Activated CD8-positive, alpha-beta memory T cell treated with anti-CD3 and anti-CD28 coated beads for 36 hours (primary cell): ENCODE measurements at regions not wholly inside any gene's neighbourhood (a gene's known extent, or its start where the extent isn't known, plus 50 kb on each side); places are given as distances from the start of the nearest gene placed in this dataset.
"Not testable (repeated sequence)": the region's sequence is repeated elsewhere in the genome, so short reads cannot be mapped to it uniquely, and the experiment has no call there.

ENCODE experiments used
- CTCF ChIA-PET: fragments of 350-600 bp; sonication (Branson Sonifier 250); formaldehyde crosslinking; loops from one replicate; lab custom pipeline; 2021; ENCODE audit warnings: antibody characterized with exemption; lab: Charles Lee
- POLR2A ChIA-PET: fragments of 350-600 bp; sonication (Branson Sonifier 250); formaldehyde crosslinking; loops from one replicate; lab custom pipeline; 2021; ENCODE audit warnings: antibody characterized with exemption; lab: Charles Lee

DNA sequence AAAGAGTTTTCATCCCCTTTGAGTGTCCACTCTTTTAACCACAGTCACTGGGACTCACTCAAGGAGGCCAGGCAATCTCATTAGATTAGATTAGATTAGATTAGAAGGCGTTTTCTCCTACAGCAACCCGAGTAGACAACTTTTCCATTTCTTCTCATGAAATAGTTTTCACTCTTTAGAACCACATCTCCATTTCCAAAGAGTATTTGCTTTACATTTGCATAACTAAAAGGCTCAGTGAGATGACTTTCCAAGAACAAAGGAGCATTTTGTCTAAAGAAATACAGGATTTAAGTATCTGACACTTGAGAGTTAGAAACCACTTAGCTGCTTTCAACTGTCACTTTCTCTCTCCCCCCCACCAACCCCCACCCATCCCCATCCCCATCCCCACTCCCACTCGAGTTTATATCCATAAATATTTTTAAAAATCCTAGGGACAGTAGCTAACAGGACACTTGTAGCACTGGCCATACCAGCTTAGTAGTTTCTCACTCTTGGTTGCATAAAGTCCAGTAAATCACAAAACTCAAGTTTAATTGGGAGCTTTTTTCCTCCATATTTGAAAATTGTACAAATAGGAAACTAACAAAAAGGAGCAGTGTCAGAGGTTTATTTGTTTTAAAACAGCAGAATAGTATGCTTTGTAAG lies 2202.9 kb upstream of the WWC1 start:
- POLR2A ChIA-PET, result no interaction called here
- CTCF ChIA-PET, result no interaction called here

DNA sequence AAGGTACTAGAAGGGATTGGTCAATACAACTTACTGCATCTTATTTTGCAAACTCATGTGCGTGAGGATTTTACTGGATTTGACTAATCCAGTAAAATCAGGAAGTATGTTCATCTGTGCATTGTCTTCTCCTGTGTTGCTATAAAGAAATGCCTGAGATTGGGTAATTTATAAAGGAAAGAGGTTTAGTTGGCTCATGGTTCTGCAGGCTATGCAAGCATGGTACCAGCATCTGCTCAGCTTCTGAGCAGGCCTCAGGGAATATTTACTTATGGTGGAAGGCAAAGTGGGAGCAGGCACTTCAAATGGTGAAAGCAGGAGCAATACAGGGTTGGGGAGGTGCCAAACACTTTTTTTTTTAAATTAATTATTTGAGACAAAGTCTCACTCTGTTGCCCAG lies 2199.5 kb upstream of the WWC1 start:
- ChIA-PET CTCF (no interaction called here), POLR2A (no interaction called here)

DNA sequence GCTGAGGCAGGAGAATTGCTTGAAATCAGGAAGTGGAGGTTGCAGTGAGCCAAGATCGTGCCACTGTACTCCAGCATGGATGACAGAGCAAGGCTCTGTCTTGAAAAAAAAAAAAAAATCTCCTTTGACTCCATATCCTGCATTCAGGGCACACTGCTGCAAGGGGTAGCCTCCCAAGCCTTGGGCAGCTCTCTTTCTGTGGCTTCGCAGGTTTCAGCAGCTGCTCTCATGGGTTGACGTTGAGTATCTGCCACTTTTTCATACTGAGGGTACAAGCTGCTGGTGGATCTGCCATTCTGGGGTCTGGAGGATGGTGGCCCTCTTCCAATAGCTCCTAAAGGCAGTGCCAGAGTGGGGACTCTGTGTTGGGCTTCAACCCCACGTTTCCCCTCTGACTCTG lies 2198.1 kb upstream of the WWC1 start:
- POLR2A ChIA-PET, result no interaction called here
- CTCF ChIA-PET, result interaction anchor here (0.7 kb wide), 1 partner anchor 1882 kb away, joined by 3 read pairs; no protein-coding TSS in a partner anchor

DNA sequence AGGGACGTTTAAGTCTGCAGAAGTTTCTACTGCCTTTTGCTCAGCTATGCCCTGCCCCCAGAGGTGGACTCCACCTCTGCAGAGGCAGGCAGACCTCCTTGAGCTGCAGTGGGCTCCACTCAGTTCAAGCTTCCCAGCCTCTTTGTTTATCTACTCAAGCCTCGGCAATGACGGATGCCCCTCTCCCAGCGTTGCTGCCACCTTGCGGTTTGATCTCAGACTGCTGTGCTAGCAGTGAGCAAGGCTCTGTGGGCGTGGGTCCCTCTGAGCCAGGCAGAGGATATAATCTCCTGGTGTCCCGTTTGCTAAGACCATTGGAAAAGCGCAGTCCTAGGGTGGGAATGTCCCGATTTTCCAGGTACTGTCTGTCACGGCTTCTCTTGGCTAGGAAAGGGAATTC lies 2188.5 kb upstream of the WWC1 start:
- POLR2A ChIA-PET, result no interaction called here
- CTCF ChIA-PET, result no interaction called here

DNA sequence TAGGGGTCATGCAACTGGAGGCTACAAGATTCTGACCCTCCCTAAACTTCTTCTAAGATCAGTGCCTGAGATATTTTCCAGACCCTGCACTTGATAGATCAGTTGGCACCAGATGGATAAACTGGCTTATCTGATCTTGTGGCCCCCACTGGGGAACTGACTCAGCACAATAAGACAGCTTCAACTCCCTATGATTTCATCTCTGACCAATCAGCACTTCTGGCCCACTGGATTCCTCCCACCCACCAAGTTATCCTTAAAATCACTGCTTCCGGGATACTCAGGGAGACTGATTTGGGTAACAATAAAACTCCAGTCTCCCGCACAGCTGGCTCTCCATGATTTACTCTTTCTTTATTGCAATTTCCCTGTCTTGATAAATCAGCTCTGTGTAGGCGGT lies 2180.4 kb upstream of the WWC1 start:
- POLR2A ChIA-PET, result no interaction called here
- CTCF ChIA-PET, result no interaction called here

DNA sequence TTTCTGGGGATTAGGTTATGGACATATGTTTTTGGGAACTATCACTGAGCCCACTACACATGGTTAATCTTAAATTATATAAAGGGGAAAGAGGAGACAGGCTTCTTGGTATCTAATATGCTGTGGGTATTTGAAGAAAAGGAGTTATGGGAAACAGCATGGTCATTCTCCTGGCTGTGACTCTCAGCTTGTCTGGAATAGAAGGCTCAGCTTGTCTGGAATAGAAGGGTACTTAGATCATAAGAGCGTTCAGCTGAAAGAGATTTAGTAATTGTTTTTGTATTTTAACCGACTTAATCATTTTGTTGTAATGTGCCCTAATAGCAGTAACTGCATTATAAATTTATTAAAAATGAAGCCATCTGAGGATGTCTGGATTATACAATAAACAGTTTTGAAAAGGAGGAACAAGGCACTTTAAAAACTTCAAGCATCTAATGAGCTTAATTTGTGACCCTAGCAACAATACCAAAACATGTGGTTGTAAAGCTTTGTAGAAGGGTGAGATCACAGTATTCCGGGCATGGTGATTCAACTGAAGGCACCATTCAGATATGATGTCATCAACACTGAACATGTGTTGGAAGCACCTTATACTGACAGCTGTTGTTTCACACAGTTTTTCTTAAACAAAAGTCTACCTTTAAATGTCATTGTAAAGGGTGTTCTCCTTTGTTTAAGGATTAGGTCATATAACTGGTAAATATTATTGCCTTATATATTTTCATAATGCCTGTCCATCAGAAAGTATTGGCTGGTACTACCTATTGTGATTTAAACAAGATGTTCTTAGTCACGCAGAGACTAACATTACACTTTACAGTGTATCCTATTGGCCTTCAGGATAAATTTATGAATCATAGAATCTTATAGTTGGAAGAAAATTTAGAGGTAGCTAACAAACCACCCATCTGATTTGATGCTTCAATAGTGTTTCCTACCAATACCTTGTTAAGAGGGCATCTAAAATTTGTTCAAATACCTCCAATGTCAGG lies 2174.1 kb upstream of the WWC1 start:
- POLR2A ChIA-PET, result no interaction called here

DNA sequence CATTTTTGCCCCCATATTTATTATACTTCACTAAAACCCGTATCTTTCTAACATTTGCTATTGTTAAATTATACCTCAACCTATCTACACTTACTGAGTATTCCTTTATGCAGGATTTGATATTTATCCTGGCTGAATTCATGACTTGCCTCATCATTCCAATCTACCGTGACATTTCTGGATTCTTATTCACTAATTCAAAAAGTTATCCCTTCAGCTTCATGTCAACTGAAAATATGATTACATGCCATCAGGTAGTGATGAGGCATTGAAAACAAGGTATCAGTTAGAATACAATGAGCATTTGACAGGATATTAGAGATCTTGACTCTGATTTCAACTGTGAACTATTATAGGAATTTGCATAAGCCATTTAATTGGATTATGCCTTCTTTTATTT lies 2171.9 kb upstream of the WWC1 start:
- ChIA-PET POLR2A (no interaction called here), CTCF (no interaction called here)

More for the DNA sequence above, 2174.1 kb upstream of the WWC1 start:
- CTCF ChIA-PET, result no interaction called here

DNA sequence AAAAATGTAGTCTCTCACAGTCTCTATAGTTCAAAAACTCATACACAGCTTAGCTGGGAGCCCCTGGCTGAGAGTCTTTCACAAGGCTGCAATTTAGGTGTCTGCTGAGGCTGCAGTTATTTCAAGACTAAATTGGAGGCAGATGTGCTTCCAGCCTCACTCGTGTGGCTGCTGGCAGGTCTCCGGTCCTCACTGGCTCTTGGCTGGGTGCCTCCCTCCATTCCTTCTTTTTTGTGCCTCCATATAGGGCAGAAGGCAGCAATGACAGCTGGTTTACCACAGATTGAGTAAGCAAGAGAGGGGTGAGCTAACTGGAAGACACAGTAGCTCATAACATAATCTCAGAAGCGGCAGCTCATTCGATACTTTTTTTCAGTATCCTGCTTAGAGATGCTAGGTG lies 2167.7 kb upstream of the WWC1 start:
- POLR2A ChIA-PET, result no interaction called here
- CTCF ChIA-PET, result no interaction called here

DNA sequence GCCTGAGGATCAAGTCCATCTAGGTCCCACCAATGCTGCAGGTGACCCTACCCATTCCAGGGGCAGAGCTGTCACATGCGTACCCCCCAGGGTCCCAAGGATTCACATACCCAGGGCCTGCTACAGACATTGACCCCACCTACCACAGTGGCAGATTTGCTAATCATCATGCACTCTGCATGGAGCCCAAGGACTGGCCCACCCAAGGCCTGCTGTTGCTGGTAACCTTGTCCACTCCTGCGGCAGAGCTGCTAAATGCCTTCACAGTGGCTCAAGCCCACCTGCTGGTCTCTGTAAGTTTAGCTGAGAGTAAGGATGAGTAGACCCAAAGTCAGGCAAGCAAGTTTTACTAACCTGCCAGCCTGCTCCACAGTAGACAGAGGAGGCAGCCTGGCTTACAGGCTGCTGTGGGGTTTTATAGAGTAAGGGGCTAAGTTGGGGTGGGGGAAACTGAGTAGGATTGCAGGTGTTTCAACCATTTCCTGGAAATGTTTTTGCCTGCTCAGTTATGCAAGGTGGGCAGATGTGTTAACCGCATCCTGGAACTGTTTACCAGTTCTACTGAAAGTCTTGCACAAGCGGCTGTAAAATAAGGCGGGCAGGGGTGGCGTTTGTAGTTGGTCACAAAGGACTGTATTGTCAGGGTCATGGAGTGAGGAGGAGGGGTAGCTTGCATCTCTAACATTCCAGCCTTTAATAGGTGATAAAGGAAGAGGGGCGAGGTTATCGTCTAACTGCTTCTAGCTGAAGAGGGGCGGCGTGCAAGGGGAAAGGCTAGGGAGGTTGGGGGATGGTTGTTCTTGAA lies 2163.5 kb upstream of the WWC1 start:
- CTCF ChIA-PET, result interaction anchor here (0.7 kb wide), 1 partner anchor 1172 kb away, joined by 3 read pairs; no protein-coding TSS in a partner anchor

DNA sequence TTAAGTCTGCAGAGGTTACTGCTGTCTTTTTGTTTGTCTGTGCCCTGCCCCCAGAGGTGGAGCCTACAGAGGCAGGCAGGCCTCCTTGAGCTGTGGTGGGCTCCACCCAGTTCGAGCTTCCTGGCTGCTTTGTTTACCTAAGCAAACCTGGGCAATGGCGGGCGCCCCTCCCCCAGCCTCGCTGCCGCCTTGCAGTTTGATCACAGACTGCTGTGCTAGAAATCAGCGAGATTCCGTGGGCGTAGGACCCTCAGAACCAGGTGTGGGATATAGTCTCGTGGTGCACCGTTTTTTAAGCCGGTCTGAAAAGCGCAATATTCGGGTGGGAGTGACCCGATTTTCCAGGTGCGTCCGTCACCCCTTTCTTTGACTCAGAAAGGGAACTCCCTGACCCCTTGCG lies 2146.3 kb upstream of the WWC1 start:
- CTCF ChIA-PET, POLR2A ChIA-PET: not testable (repeated sequence)

More for the DNA sequence above, 2163.5 kb upstream of the WWC1 start:
- POLR2A ChIA-PET, result no interaction called here

DNA sequence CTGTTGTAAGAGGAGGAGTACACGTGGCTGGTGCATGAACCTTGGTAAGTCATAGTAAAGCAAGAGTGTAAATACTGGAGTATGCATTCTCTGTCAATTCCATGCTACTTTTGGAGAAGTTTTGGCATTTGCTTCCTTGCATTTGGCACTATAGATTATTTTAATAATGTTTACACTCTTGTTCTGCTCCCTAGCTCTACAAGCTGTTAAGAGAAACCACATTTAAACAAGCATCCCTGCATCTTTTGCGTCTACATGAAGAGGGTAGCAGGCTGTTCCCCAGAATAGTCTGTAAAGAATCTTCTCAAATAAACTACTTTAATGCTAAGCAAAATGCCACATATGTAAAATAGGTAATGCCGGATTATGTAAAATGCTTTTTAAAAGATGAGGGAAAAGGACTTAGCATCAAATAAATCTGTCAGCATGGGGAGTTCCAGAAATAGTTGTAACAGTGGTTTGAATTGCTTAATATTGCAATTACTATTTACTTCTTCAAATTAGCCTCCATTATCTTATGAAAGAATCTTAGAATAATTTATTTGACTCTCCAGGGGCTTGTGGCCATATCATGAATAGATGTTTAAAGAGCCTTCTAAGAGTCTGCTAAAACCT lies 2127.3 kb upstream of the WWC1 start:
- ChIA-PET CTCF (no interaction called here), POLR2A (no interaction called here)

DNA sequence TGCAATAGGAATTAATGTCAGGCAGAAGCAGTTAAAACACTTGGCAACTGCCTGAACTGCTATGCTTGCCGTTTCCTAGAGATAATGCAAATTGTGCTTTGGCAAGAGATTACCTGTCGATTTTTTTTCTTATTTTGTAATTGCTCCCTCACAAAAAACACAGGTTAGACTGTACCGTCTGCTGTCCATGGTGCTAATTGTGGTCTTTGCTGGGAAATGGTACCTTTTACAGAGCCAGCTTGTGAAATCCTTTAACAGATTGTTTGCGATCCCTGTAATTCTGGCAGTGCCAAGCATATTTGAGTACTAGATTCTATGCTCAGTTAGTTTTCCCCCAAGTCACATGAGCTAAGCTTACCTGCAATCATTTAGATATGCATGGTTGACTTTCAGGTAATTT lies 2125.8 kb upstream of the WWC1 start:
- ChIA-PET POLR2A (no interaction called here), CTCF (no interaction called here)

DNA sequence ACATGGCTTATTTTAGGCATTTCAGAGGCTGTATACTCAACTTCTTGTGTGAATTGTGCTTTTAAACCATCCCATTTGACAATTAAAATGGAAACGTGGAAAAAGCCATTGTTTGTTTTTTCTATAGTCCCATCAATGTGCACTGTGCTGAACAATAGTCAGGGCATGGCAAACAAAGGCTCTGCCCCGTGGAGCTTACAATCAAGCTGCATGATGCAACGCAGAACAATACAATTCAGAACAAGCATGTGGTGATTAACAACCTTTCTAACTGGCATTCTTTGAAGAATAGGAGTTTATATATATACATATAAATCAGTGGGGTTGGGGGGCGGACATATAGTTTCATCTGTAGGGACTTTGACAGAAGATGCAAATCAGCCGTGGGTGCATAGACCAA lies 2125.4 kb upstream of the WWC1 start:
- ChIA-PET CTCF (no interaction called here), POLR2A (no interaction called here)

DNA sequence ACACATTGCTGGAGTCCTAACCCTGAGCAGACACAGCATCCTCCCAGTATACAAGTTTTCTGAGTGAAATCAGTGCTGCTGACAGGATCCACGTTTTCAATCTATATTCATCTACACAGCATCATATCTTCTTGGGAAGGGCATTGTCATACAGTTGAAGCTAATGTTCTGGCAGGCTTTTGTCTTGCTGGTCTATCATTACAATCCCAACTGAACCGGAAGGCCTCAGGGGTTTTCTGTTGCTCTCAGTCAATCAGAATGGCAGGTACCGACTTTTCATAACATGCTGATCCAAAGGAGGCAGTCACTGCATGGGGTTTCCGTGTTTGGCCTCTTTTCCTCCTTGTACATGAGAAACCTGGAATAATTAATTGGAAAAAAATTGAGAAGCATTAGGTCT lies 2118.8 kb upstream of the WWC1 start:
- CTCF ChIA-PET, result no interaction called here
- POLR2A ChIA-PET, result no interaction called here

DNA sequence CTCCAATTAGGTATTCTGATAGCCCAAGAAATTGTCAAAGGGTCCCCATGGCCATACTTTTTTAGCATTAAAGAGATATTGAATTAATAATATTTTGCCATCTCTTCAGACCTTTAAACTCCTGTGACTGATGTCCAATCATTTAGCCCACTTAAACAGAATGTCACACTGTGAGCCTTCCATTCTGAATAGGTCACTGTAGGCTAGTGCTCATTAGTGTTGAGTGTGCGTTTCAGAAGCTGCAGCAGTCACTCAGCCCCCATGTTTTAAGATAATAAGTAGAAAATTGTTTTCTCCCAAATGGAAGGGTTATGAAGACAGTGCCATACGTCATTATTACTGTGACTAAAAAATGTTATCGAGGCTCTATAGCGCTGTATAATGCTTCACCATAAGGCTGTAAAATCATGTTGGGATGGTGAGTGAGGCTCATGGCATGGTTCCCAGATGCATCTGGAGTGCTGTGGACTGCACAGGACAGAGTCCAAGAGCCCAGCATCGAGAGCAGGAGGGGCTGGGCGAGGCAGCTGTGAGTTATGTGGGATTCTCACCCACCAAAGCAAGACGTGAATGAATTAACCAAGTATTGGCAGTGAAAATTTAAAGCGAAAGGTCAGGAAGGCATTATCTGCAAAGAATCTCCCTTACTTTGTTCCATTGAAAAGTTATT lies 2112.9 kb upstream of the WWC1 start:
- ChIA-PET CTCF (no interaction called here), POLR2A (no interaction called here)

DNA sequence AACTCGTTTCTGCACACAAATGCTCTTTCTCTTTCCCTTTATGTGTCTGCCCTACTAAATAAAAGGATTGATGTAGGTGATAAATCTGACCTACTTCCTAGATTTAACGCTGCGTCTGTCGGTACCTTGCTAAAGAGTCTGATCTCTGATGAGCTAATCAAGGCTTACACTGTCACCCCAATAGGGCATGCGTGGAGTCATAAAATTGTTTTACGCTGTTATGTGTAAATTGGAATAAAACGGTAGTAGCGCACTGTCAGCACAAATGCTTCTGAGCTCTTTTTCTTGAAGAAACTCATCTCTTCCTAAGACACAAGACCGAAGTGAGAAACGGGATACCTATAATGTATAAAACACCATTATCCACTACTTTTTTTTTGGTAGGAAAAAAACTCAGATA lies 2106.3 kb upstream of the WWC1 start:
- ChIA-PET POLR2A (no interaction called here), CTCF (no interaction called here)

DNA sequence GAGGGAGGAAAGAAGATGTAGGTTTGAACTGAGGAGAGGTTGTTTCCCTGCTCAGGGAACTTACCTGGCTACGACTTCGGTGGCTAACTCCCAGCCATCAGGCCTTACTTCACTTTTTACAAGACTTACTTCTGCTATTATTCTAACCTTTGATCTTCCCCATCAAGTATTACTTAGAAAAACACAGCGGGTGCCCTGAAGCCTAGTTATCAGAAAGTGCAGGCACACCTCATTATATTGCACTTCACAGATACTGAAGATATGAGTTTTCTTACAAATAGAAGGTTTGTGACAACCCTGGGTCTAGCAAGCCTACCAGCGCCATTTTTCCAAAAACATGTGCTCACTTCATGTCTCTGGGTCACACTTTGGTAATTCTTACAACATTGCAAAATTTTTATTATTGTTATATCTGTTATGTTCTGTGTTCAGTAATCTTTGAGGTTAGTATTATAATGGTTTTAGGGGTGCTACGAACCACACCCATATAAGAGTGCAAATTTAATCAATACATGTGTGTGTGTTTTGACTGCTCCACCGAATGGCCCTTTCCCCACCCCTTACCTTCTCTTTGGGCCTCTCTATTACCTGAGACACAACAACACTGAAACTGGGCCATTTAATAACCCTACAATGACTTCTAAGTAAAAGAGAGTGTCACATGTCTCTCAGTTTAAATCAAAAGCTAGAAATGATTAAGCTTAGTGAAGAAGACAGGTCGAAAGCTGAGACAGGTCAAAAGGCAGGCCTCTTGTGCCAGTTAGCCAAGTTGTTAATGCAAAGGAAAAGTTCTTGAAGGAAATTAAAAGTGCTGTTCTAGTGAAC lies 2102.7 kb upstream of the WWC1 start:
- CTCF ChIA-PET, result no interaction called here

DNA sequence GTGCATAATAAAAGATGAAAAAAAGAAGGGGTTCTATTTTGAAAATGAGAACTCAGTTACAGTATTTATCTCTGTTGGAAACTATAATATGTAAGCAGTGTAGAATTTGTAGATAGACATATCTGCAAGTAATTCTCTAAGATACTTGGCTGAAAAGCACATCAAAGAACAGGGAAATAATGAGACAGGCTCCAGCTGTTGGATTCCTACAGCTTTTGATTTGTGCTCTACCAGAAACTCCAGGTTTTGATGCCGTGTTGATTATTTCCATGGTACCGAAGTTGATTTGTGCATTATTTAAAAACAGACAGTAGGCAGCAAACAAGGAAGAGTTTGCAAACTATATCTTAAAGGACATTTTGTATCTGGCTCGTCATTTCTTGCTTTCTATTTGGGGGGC lies 2098.7 kb upstream of the WWC1 start:
- CTCF ChIA-PET, result no interaction called here
- POLR2A ChIA-PET, result no interaction called here

More for the DNA sequence above, 2102.7 kb upstream of the WWC1 start:
- POLR2A ChIA-PET, result no interaction called here
